IMR-90 (cell line): ENCODE measurements at regions not wholly inside any gene's neighbourhood (a gene's known extent, or its start where the extent isn't known, plus 50 kb on each side); places are given as distances from the start of the nearest gene placed in this dataset.

Source experiments
- ATAC-seq: fragments of 200-7000 bp; cut with Tn5 transposase; 2 replicates; pipeline ENCODE4 v1.9.1; 2020; ENCODE audit warnings: low read depth, mild to moderate bottlenecking, moderate library complexity
- BruUV-seq: library from RNA; stranded (reverse); fragments of 400-500 nt; replicated peaks from 2 replicates; lab custom pipeline; 2021; lab: Mats Ljungman, UMichigan
- CTCF ChIA-PET: fragments of 300-600 bp; formaldehyde crosslinking; extraction: SDS; loops from one replicate; lab custom pipeline; 2021; ENCODE audit warnings: antibody characterized with exemption; lab: Yijun Ruan, JAX
- POLR2A ChIA-PET: fragments of 300-600 bp; sonication (Branson Sonifier 250); formaldehyde crosslinking; loops from one replicate; lab custom pipeline; 2022; ENCODE audit warnings: antibody characterized with exemption; ENCODE audit not compliant: unreplicated experiment; lab: Charles Lee
- DNase-seq: peaks from one replicate; pipeline ENCODE4 v3.0.0; 2013
- H2AFZ ChIP-seq: replicated peaks from 2 replicates; pipeline ENCODE3; 2013; ENCODE audit warnings: low read length, mild to moderate bottlenecking; ENCODE audit not compliant: poor library complexity
- H2AK5ac ChIP-seq: 2 replicates; pipeline ENCODE4 v1.6.1; 2013; ENCODE audit warnings: low read depth, low read length, inconsistent platforms
- H2AK9ac ChIP-seq: replicated peaks from 2 replicates; pipeline ENCODE3; 2013; ENCODE audit warnings: mild to moderate bottlenecking, low read depth, low read length, moderate library complexity; ENCODE audit not compliant: poor library complexity
- H2BK120ac ChIP-seq: 2 replicates; pipeline ENCODE4 v1.6.1; 2013; ENCODE audit warnings: low read depth, low read length, inconsistent platforms
- H2BK15ac ChIP-seq: 3 replicates; pipeline ENCODE4 v1.6.1; 2013; ENCODE audit warnings: low read depth, low read length, inconsistent platforms
- H2BK20ac ChIP-seq: 2 replicates; pipeline ENCODE4 v1.6.1; 2013; ENCODE audit warnings: low read depth, mild to moderate bottlenecking, inconsistent platforms, low read length, moderate library complexity
- H2BK5ac ChIP-seq: 2 replicates; pipeline ENCODE4 v1.6.1; 2013; ENCODE audit warnings: mild to moderate bottlenecking, low read depth, low read length, inconsistent platforms; ENCODE audit not compliant: poor library complexity, severe bottlenecking
- H3K14ac ChIP-seq: replicated peaks from 2 replicates; pipeline ENCODE4 v1.6.1; 2013; ENCODE audit warnings: low read depth, low read length, inconsistent platforms
- H3K18ac ChIP-seq: 2 replicates; pipeline ENCODE4 v1.6.1; 2013; ENCODE audit warnings: low read depth, low read length, control low read depth
- H3K23ac ChIP-seq: 2 replicates; pipeline ENCODE4 v1.6.1; 2013; ENCODE audit warnings: low read depth, low read length, inconsistent platforms
- H3K27ac ChIP-seq: 2 replicates; pipeline ENCODE4 v1.5.1; 2013; ENCODE audit warnings: mild to moderate bottlenecking, control low read depth, low read length; ENCODE audit not compliant: insufficient read depth
- H3K27me3 ChIP-seq: 2 replicates; pipeline ENCODE4 v1.6.1; 2013; ENCODE audit warnings: low read length; ENCODE audit not compliant: control insufficient read depth, insufficient read depth
- H3K36me3 ChIP-seq: 2 replicates; pipeline ENCODE4 v1.6.1; 2013; ENCODE audit warnings: low read length, mixed read lengths; ENCODE audit not compliant: control insufficient read depth, insufficient read depth
- H3K4ac ChIP-seq: 2 replicates; pipeline ENCODE4 v1.6.1; 2013; ENCODE audit warnings: low read depth, low read length, inconsistent platforms
- H3K4me1 ChIP-seq: 2 replicates; pipeline ENCODE4 v1.6.1; 2013; ENCODE audit warnings: low read length, mixed read lengths; ENCODE audit not compliant: control insufficient read depth, insufficient read depth
- H3K4me2 ChIP-seq: 2 replicates; pipeline ENCODE4 v1.6.1; 2013; ENCODE audit warnings: low read depth, mild to moderate bottlenecking, control low read depth, low read length, moderate library complexity
- H3K4me3 ChIP-seq: 2 replicates; pipeline ENCODE4 v1.5.1; 2013; ENCODE audit warnings: low read depth, mild to moderate bottlenecking, control low read depth, low read length, moderate library complexity; ENCODE audit not compliant: insufficient read depth
- H3K56ac ChIP-seq: 2 replicates; pipeline ENCODE4 v1.6.1; 2013; ENCODE audit warnings: low read length, inconsistent platforms; ENCODE audit not compliant: insufficient read depth; ENCODE audit errors: extremely low read depth
- H3K79me1 ChIP-seq, 2 experiments: 2 replicates each; pipeline ENCODE4 v1.6.1; 2013; ENCODE audit warnings: low read length in 2 of 2, inconsistent platforms in 1 of 2, low read depth in 1 of 2
- H3K9ac ChIP-seq: 2 replicates; pipeline ENCODE4 v1.6.1; 2013; ENCODE audit warnings: low read depth, low read length, control low read depth
- H3K9me1 ChIP-seq: 2 replicates; pipeline ENCODE4 v1.6.1; 2013; ENCODE audit warnings: low read length, inconsistent platforms; ENCODE audit not compliant: insufficient read depth
- H3K9me3 ChIP-seq: 2 replicates; pipeline ENCODE4 v1.6.1; 2013; ENCODE audit warnings: low read length; ENCODE audit not compliant: control insufficient read depth, insufficient read depth
- H4K20me1 ChIP-seq: 2 replicates; pipeline ENCODE4 v1.6.1; 2013; ENCODE audit warnings: low read length, inconsistent platforms; ENCODE audit not compliant: insufficient read depth
- H4K5ac ChIP-seq: 2 replicates; pipeline ENCODE4 v1.6.1; 2013; ENCODE audit warnings: mild to moderate bottlenecking, low read depth, low read length, control low read depth
- H4K8ac ChIP-seq, 2 experiments: 2 replicates each; pipeline ENCODE4 v1.6.1; 2013; ENCODE audit warnings: low read depth in 2 of 2, low read length in 2 of 2, control low read depth in 1 of 2, inconsistent platforms in 1 of 2
- H4K91ac ChIP-seq: 2 replicates; pipeline ENCODE4 v1.6.1; 2013; ENCODE audit warnings: low read depth, low read length, inconsistent platforms; ENCODE audit not compliant: insufficient read depth
- BHLHE40 ChIP-seq: fragments of 150-350 bp; IDR thresholded peaks from 2 replicates; pipeline ENCODE4 v1.6.1; 2016; ENCODE audit warnings: mild to moderate bottlenecking, low read depth, low read length
- CEBPB ChIP-seq: IDR thresholded peaks from 2 replicates; pipeline ENCODE4 v1.6.1; 2012; ENCODE audit warnings: low read depth, low read length, improper control_type of control experiment
- CHD1 ChIP-seq: IDR thresholded peaks from 2 replicates; pipeline ENCODE4 v1.6.1; 2012; ENCODE audit warnings: low read depth, low read length, improper control_type of control experiment
- CTCF ChIP-seq: conservative IDR thresholded peaks from 2 replicates; pipeline ENCODE4 v1.5.1; 2012; ENCODE audit warnings: mild to moderate bottlenecking, low read depth, low read length, improper control_type of control experiment
- ELK1 ChIP-seq: fragments of 150-350 bp; IDR thresholded peaks from 2 replicates; pipeline ENCODE4 v1.6.1; 2016; ENCODE audit warnings: low read depth, mild to moderate bottlenecking, low read length, moderate library complexity, borderline replicate concordance
- MAZ ChIP-seq: IDR thresholded peaks from 2 replicates; pipeline ENCODE4 v1.6.1; 2012; ENCODE audit warnings: low read depth, mild to moderate bottlenecking, low read length, improper control_type of control experiment, moderate library complexity, borderline replicate concordance
- NFE2L2 ChIP-seq: fragments of 150-350 bp; IDR thresholded peaks from 2 replicates; pipeline ENCODE4 v1.6.1; 2016; ENCODE audit warnings: low read depth, mild to moderate bottlenecking, low read length
- POLR2A ChIP-seq: IDR thresholded peaks from 2 replicates; pipeline ENCODE4 v1.6.1; 2012; ENCODE audit warnings: mild to moderate bottlenecking, low read depth, low read length
- RAD21 ChIP-seq: IDR thresholded peaks from 2 replicates; pipeline ENCODE4 v1.6.1; 2012; ENCODE audit warnings: low read length, improper control_type of control experiment
- RCOR1 ChIP-seq: IDR thresholded peaks from 2 replicates; pipeline ENCODE4 v1.6.1; 2012; ENCODE audit warnings: mild to moderate bottlenecking, low read length, improper control_type of control experiment; ENCODE audit not compliant: insufficient replicate concordance
- RFX5 ChIP-seq: IDR thresholded peaks from 2 replicates; pipeline ENCODE4 v1.8.0; 2012; ENCODE audit warnings: low read depth, mild to moderate bottlenecking, low read length, moderate library complexity
- WGBS, 2 experiments: methylation state at CpG; one replicate each; pipeline versions ENCODE4 v1.1.5 to v1.1.7; 2013; ENCODE audit warnings: missing lambda C conversion rate in 2 of 2; ENCODE audit not compliant: insufficient read length in 1 of 2; ENCODE audit errors: extremely low coverage in 2 of 2; 5-methylcytosine and 5-hydroxymethylcytosine counted together
- dilution Hi-C: fragments of 300-500 bp; cut with HindIII; formaldehyde crosslinking; loops from one replicate; pipeline ENCODE4 v1.14.3; 2018; ENCODE audit warnings: low sequenced_read_pairs; ENCODE audit not compliant: unreplicated experiment
- in situ Hi-C: fragments of 300-500 bp; cut with MboI; formaldehyde crosslinking; loops from 3 replicates; pipeline ENCODE4 v1.14.3; 2019; ENCODE audit warnings: low sequenced_read_pairs, inconsistent platforms, mixed read lengths
- intact Hi-C: fragments of 100-400 bp; cut with micrococcal nuclease; formaldehyde crosslinking; loops from 2 replicates; pipeline ENCODE4 v1.10.0; 2022

- H2BK5ac ChIP-seq: no peak overlapping the region
- H3K9ac ChIP-seq: no peak overlapping the region
- no peak overlapping the region for H2AFZ ChIP-seq
- H2AK9ac ChIP-seq: no peak overlapping the region
- H2BK20ac ChIP-seq: no peak overlapping the region
- no peaks in the 10 kb centered on the region for H3K79me1 ChIP-seq
- H2BK15ac ChIP-seq: no peak overlapping the region
- BruUV-seq: no TSS peak
- H2BK120ac ChIP-seq: no peak overlapping the region
- H3K4me2 ChIP-seq: no peak overlapping the region
- H3K4me1 ChIP-seq: no peaks in the 10 kb centered on the region
- no peak overlapping the region for H3K27ac ChIP-seq
- H3K9me3 ChIP-seq: peaks cover 5% of the 10 kb centered on the region; the same call in 1 of the 2 replicates
- in situ Hi-C loops (no loop called here), intact Hi-C loops (no loop called here), dilution Hi-C loops (no loop called here)
- TF ChIP-seq RFX5 (no peak), MAZ (no peak), RAD21 (no peak), CEBPB (no peak), NFE2L2 (no peak), ELK1 (no peak), CHD1 (no peak), RCOR1 (no peak), POLR2A (no peak), CTCF (no peak), BHLHE40 (no peak)
- no peak overlapping the region for H3K18ac ChIP-seq
- CTCF ChIA-PET: no interaction called here
- no CpG with 5 or more reads among the region's 1 CpG for WGBS, 2 experiments
- H3K14ac ChIP-seq: no peak overlapping the region
- H4K91ac ChIP-seq: no peak overlapping the region
- H3K36me3 ChIP-seq: no peaks in the 10 kb centered on the region
- H3K9me1 ChIP-seq: no peaks in the 10 kb centered on the region
- POLR2A ChIA-PET: no interaction called here
- no peaks in the 10 kb centered on the region for H4K20me1 ChIP-seq
- H2AK5ac ChIP-seq: no peak overlapping the region
- DNase-seq: no peak
- H3K23ac ChIP-seq: no peak overlapping the region
- H3K56ac ChIP-seq: no peak overlapping the region
- no peak overlapping the region for H4K8ac ChIP-seq
- no peaks in the 10 kb centered on the region for H3K27me3 ChIP-seq
- no peak overlapping the region for H4K5ac ChIP-seq
- no peak overlapping the region for H3K4ac ChIP-seq
- ATAC-seq: no peak
- no peak overlapping the region for H3K4me3 ChIP-seq
These were observed 526.9 kb downstream of the PYDC2 start for GRCh38 chr3:191987831-191988350.
